ENCODE measurements at regions not wholly inside any gene's neighbourhood (a gene's known extent, or its start where the extent isn't known, plus 50 kb on each side); places are given as distances from the start of the nearest gene placed in this dataset.

GRCh38 chr12:11500188-11500860 lies 105.0 kb upstream of the PRB2 start:
- intact Hi-C loops (cut with micrococcal nuclease), result no loop called here
- peak; percentile 55; the same call in 1 of the 2 replicates for TF ChIP-seq MAZ (IDR thresholded peaks at IDR 0.05; ENCODE audit: borderline replicate concordance, low read depth, low read length)
- no peak for TF ChIP-seq USF2 (IDR thresholded peaks at IDR 0.05; ENCODE audit: low read depth, low read length)
- TF ChIP-seq MAFK (IDR thresholded peaks at IDR 0.05; ENCODE audit: low read depth, low read length), result no peak
- TF ChIP-seq RFX5 (IDR thresholded peaks at IDR 0.05; ENCODE audit: low read depth, low read length), result no peak
- no peak for TF ChIP-seq RAD21 (IDR thresholded peaks at IDR 0.05; ENCODE audit: low read length)
- TF ChIP-seq BHLHE40 (IDR thresholded peaks at IDR 0.05; ENCODE audit: low read depth, low read length), result no peak
- no peak for TF ChIP-seq NFE2L2 (IDR thresholded peaks at IDR 0.05; ENCODE audit: low read depth, low read length)
- TF ChIP-seq POLR2A (IDR thresholded peaks at IDR 0.05; ENCODE audit: low read depth, low read length), result no peak
- no peak for TF ChIP-seq CTCF (conservative IDR thresholded peaks at IDR 0.05; ENCODE audit: low read depth, low read length)
- peak; percentile 88 for TF ChIP-seq MXI1 (IDR thresholded peaks at IDR 0.05; ENCODE audit: borderline replicate concordance, low read depth, low read length)
- no peak for TF ChIP-seq FOS (IDR thresholded peaks at IDR 0.05; ENCODE audit: low read depth, low read length)
- no peak for TF ChIP-seq SMC3 (IDR thresholded peaks at IDR 0.05; ENCODE audit: low read depth, low read length)
- no peak for TF ChIP-seq CEBPB (IDR thresholded peaks at IDR 0.05; ENCODE audit: low read depth, low read length)
- no peak for TF ChIP-seq CHD1 (IDR thresholded peaks at IDR 0.05; ENCODE audit: low read depth, low read length)
- no peak for TF ChIP-seq ELK1 (IDR thresholded peaks at IDR 0.05; ENCODE audit: borderline replicate concordance, low read depth, low read length)
- peak; percentile 98 for TF ChIP-seq RCOR1 (IDR thresholded peaks at IDR 0.05; ENCODE audit: insufficient replicate concordance, low read length)
- peak overlapping the region; percentile 65 for H2AK9ac ChIP-seq (replicated peaks; ENCODE audit: low read depth, low read length, poor library complexity)
- in situ Hi-C loops (cut with MboI; ENCODE audit: low sequenced_read_pairs), result no loop called here
- no peak overlapping the region for H2BK120ac ChIP-seq (ENCODE audit: low read depth, low read length)
- peak; percentile 98 for ATAC-seq (ENCODE audit: low read depth)
- H2AFZ ChIP-seq (replicated peaks; ENCODE audit: low read length, poor library complexity), result peak overlapping the region; percentile 49
- no peaks in the 10 kb centered on the region for H4K20me1 ChIP-seq (ENCODE audit: insufficient read depth, low read length)
- peak; percentile 50 for DNase-seq
- H3K9ac ChIP-seq (ENCODE audit: low read depth, low read length), result no peak overlapping the region
- no peak overlapping the region for H3K27ac ChIP-seq (ENCODE audit: insufficient read depth, low read length)
- H3K36me3 ChIP-seq (ENCODE audit: control insufficient read depth, insufficient read depth, low read length), result no peaks in the 10 kb centered on the region
- peaks cover 2% of the 10 kb centered on the region; the same call in 1 of the 2 replicates for H3K27me3 ChIP-seq (ENCODE audit: control insufficient read depth, insufficient read depth, low read length)
- H3K56ac ChIP-seq (ENCODE audit: extremely low read depth, insufficient read depth, low read length), result no peak overlapping the region
- no peak overlapping the region for H3K23ac ChIP-seq (ENCODE audit: low read depth, low read length)
- H2AK5ac ChIP-seq (ENCODE audit: low read depth, low read length), result no peak overlapping the region
- no peak overlapping the region for H3K4me3 ChIP-seq (ENCODE audit: insufficient read depth, low read depth, low read length)
- no peak overlapping the region for H2BK15ac ChIP-seq (ENCODE audit: low read depth, low read length)
- H2BK5ac ChIP-seq (ENCODE audit: low read depth, low read length, poor library complexity, severe bottlenecking), result no peak overlapping the region
- H4K5ac ChIP-seq (ENCODE audit: low read depth, low read length), result no peak overlapping the region
- no peak overlapping the region for H4K91ac ChIP-seq (ENCODE audit: insufficient read depth, low read depth, low read length)
- H3K14ac ChIP-seq (replicated peaks; ENCODE audit: low read depth, low read length), result no peak overlapping the region
- H3K18ac ChIP-seq (ENCODE audit: low read depth, low read length), result no peak overlapping the region
- no peaks in the 10 kb centered on the region for H3K79me1 ChIP-seq (ENCODE audit: low read depth in 1 of 2, low read length in 2 of 2)
- BruUV-seq (replicated peaks), result no TSS peak
- dilution Hi-C loops (cut with HindIII; ENCODE audit: low sequenced_read_pairs, unreplicated experiment), result no loop called here
- H4K8ac ChIP-seq (ENCODE audit: low read depth in 2 of 2, low read length in 2 of 2), result no peak overlapping the region
- CTCF ChIA-PET, result interaction anchor here (0.6 kb wide), 1 partner anchor 729 kb away, joined by 3 read pairs; no protein-coding TSS in a partner anchor
- H3K4me1 ChIP-seq (ENCODE audit: control insufficient read depth, insufficient read depth, low read length), result no peaks in the 10 kb centered on the region
- POLR2A ChIA-PET (ENCODE audit: unreplicated experiment), result no interaction called here
- H2BK20ac ChIP-seq (ENCODE audit: low read depth, low read length), result no peak overlapping the region
- 6% methylated on average over 35 of the region's 62 CpGs; no CpG with 5 or more reads in 1 of the 2 experiments for WGBS, 2 experiments (ENCODE audit: extremely low coverage in 2 of 2, insufficient read length in 1 of 2)
- H3K4ac ChIP-seq (ENCODE audit: low read depth, low read length), result no peak overlapping the region
- H3K9me3 ChIP-seq (ENCODE audit: control insufficient read depth, insufficient read depth, low read length), result no peaks in the 10 kb centered on the region
- no peak overlapping the region for H3K4me2 ChIP-seq (ENCODE audit: low read depth, low read length)
- no peaks in the 10 kb centered on the region for H3K9me1 ChIP-seq (ENCODE audit: insufficient read depth, low read length)
